Fibroblast of skin of back (primary cell): ENCODE measurements at regions not wholly inside any gene's neighbourhood (a gene's known extent, or its start where the extent isn't known, plus 50 kb on each side); places are given as distances from the start of the nearest gene placed in this dataset.
"Not testable (repeated sequence)": the region's sequence is repeated elsewhere in the genome, so short reads cannot be mapped to it uniquely, and the experiment has no call there.

Source experiments
- DNase-seq: peaks from one replicate; pipeline ENCODE4 v3.0.0-alpha.2; 2013

GRCh38 chr6:27825848-27826611 lies 86.2 kb downstream of the OR2B2 start:
- not testable (repeated sequence) for DNase-seq

- no peak for DNase-seq
These were observed 87.0 kb downstream of the OR2B2 start for GRCh38 chr6:27825025-27825793.

GRCh38 chr6:27824211-27825024 lies 87.8 kb downstream of the OR2B2 start:
- DNase-seq = peak; percentile 80

GRCh38 chr6:27823714-27824210 lies 88.4 kb downstream of the OR2B2 start:
- DNase-seq = peak; percentile 62

- DNase-seq = no peak
These were observed 95.3 kb downstream of the OR2B2 start for GRCh38 chr6:27816906-27817305.

- peak; percentile 93 for DNase-seq
These were observed 97.4 kb downstream of the OR2B2 start for GRCh38 chr6:27814665-27815424.

- DNase-seq = not testable (repeated sequence)
These were observed 97.9 kb downstream of the OR2B2 start for GRCh38 chr6:27814415-27814664.

- DNase-seq = no peak
These were observed 99.2 kb downstream of the OR2B2 start for GRCh38 chr6:27812805-27813492.

- DNase-seq = no peak
These were observed 100.0 kb downstream of the OR2B2 start for GRCh38 chr6:27812078-27812804.

- no peak for DNase-seq
These were observed 100.8 kb downstream of the OR2B2 start for GRCh38 chr6:27811451-27811772.

- DNase-seq = no peak
These were observed 101.3 kb downstream of the OR2B2 start for GRCh38 chr6:27810768-27811450.

- peak; percentile 97 for DNase-seq
These were observed 102.0 kb downstream of the OR2B2 start for GRCh38 chr6:27809939-27810767.

- DNase-seq = no peak
These were observed 102.9 kb downstream of the OR2B2 start for GRCh38 chr6:27809067-27809938.

GRCh38 chr6:27808242-27809066 lies 103.7 kb downstream of the OR2B2 start:
- peak; percentile 53 for DNase-seq

GRCh38 chr6:27807441-27808241 lies 104.6 kb downstream of the OR2B2 start:
- peak; percentile 96 for DNase-seq

- DNase-seq = peak; percentile 62
These were observed 105.2 kb downstream of the OR2B2 start for GRCh38 chr6:27806981-27807440.

- DNase-seq = no peak
These were observed 106.8 kb downstream of the OR2B2 start for GRCh38 chr6:27805347-27805746.
